Heart right ventricle (tissue), 16 donors: ENCODE measurements at regions not wholly inside any gene's neighbourhood (a gene's known extent, or its start where the extent isn't known, plus 50 kb on each side); places are given as distances from the start of the nearest gene placed in this dataset.

Source experiments
- ATAC-seq, 8 donors: fragments of 200-7000 bp; cut with Tn5 transposase; one replicate each; pipeline ENCODE4 v1.9.1; 2020; ENCODE audit warnings: mild to moderate bottlenecking in 8 of 8, moderate library complexity in 8 of 8, moderate number of reproducible peaks in 1 of 8
- DNase-seq, 2 donors: peaks; one replicate each; pipeline ENCODE4 v3.0.0-alpha.2; 2020
- H3K27ac ChIP-seq, 10 donors: fragments of 200-600 bp; sonication (generic) in 2 of 10; one replicate each; pipeline versions ENCODE4 v1.5.0 to v1.8.0; 2020 to 2022; ENCODE audit warnings: mild to moderate bottlenecking in 3 of 10
- H3K27me3 ChIP-seq, 7 donors: fragments of 200-600 bp; one replicate each; pipeline ENCODE4 v1.8.0; 2021 to 2022; ENCODE audit warnings: mild to moderate bottlenecking in 2 of 7
- H3K36me3 ChIP-seq, 9 donors: fragments of 200-600 bp; sonication (generic) in 1 of 9; one replicate each; pipeline versions ENCODE4 v1.5.0 to v1.8.0; 2020 to 2022; ENCODE audit warnings: mild to moderate bottlenecking in 2 of 9
- H3K4me1 ChIP-seq, 9 donors: fragments of 200-600 bp; sonication (generic) in 1 of 9; one replicate each; pipeline versions ENCODE4 v1.5.0 to v1.8.0; 2020 to 2022; ENCODE audit warnings: mild to moderate bottlenecking in 4 of 9
- H3K4me3 ChIP-seq, 10 donors: fragments of 200-600 bp; sonication (generic) in 2 of 10; one replicate each; pipeline versions ENCODE4 v1.5.0 to v1.8.0; 2020 to 2022; ENCODE audit warnings: mild to moderate bottlenecking in 7 of 10, moderate library complexity in 2 of 10
- H3K9me3 ChIP-seq, 11 donors: fragments of 200-600 bp in 10 of 11; sonication (generic) in 2 of 11; one replicate each; pipeline versions ENCODE4 v1.5.0 to v1.8.0; 2013 to 2022; ENCODE audit warnings: mild to moderate bottlenecking in 2 of 11, control low read depth in 1 of 11, moderate library complexity in 1 of 11
- WGBS, 2 donors: extraction: QIAGEN DNeasy Blood & Tissue Kit; methylation state at CpG; one replicate each; pipeline ENCODE4 v1.1.7; 2013; ENCODE audit warnings: inconsistent platforms in 1 of 2; 5-methylcytosine and 5-hydroxymethylcytosine counted together
- intact Hi-C, 10 donors: fragments of 100-400 bp; cut with DNase I; formaldehyde crosslinking; loops; one replicate each; pipeline versions ENCODE4 v1.11.1 to v1.14.2; 2022
- TF ChIP-seq, protein P1 (sequence below), 9 donors: fragments of 200-600 bp; sonication (generic) in 2 of 9; IDR thresholded peaks; one replicate each; pipeline versions ENCODE4 v1.5.0 to v1.8.0; 2021 to 2022; ENCODE audit warnings: antibody characterized with exemption in 9 of 9, mild to moderate bottlenecking in 5 of 9, moderate library complexity in 1 of 9
- donor health status: Arrhythmogenic right ventricular cardiomyopathy.
- donor health status: ischemic (EF 13 %, LVEDD 7.1; RV severe dilation, severe dysfunction).
- donor health status: healthy with polysubstance abuse.
- donor health status: DM: no; HTN: yes; CAD: no.
- donor health status: DM: no; HTN: no; CAD: no.
- donor health status: ischemic (EF 25% LVEDD 6.9; RV normal size, moderate dysfunction).
- donor health status: ischemic (EF 25% LVEDD 5.7; RV mildly dilated, moderate dysfunction).
- donor health status: healthy.
- donor health status: DM: yes; HTN: yes; CAD: no.
- donor health status: Ischemic cardiomyopathy.
- donor health status: ischemic (EF 35%, LVEDD 5.7; RV mildly dilated, moderate dysfunction).
- donor health status: nonischemic (EF 11% LVEDD 7.7; RV severe dilation, severe dysfunction).
- donor health status: DM: yes; HTN: yes; CAD: no.
- donor health status: PGD.
- donor health status: ischemic (EF 29% LVEDD 5.4; RV normal size, mild dysfunction).
- donor health status: nonischemic (EF 23%, LVEDD 6.1; RV moderate dilation, normal function).

GRCh38 chr7:47724335-47724982 is 142.5 kb upstream of the TNS3 start:
- DNase-seq = no peak
- TF ChIP-seq, protein P1, sequence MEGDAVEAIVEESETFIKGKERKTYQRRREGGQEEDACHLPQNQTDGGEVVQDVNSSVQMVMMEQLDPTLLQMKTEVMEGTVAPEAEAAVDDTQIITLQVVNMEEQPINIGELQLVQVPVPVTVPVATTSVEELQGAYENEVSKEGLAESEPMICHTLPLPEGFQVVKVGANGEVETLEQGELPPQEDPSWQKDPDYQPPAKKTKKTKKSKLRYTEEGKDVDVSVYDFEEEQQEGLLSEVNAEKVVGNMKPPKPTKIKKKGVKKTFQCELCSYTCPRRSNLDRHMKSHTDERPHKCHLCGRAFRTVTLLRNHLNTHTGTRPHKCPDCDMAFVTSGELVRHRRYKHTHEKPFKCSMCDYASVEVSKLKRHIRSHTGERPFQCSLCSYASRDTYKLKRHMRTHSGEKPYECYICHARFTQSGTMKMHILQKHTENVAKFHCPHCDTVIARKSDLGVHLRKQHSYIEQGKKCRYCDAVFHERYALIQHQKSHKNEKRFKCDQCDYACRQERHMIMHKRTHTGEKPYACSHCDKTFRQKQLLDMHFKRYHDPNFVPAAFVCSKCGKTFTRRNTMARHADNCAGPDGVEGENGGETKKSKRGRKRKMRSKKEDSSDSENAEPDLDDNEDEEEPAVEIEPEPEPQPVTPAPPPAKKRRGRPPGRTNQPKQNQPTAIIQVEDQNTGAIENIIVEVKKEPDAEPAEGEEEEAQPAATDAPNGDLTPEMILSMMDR (IDR thresholded peaks at IDR 0.05) = no peak
- H3K9me3 ChIP-seq = no peaks in the 10 kb centered on the region
- no peaks in the 10 kb centered on the region for H3K27me3 ChIP-seq
- no peak overlapping the region for H3K4me3 ChIP-seq
- 84% methylated on average over 12 of the region's 12 CpGs for WGBS, 2 donors
- intact Hi-C loops = no loop called here
- H3K27ac ChIP-seq = no peak overlapping the region
- no peak for ATAC-seq
- peaks cover 0 to 19% (median 10%) of the 10 kb centered on the region in 9 donors for H3K4me1 ChIP-seq
- H3K36me3 ChIP-seq = no peaks in the 10 kb centered on the region

GRCh38 chr7:47722126-47722525 is 140.2 kb upstream of the TNS3 start:
- H3K4me1 ChIP-seq = peaks cover 0 to 21% (median 12%) of the 10 kb centered on the region in 9 donors
- H3K4me3 ChIP-seq = no peak overlapping the region
- H3K27me3 ChIP-seq = no peaks in the 10 kb centered on the region
- H3K36me3 ChIP-seq = no peaks in the 10 kb centered on the region
- TF ChIP-seq, protein P1 (IDR thresholded peaks at IDR 0.05) = no peak
- H3K9me3 ChIP-seq = no peaks in the 10 kb centered on the region
- DNase-seq (no peak), ATAC-seq (no peak)
- H3K27ac ChIP-seq = no peak overlapping the region
- intact Hi-C loops = no loop called here
- 93 to 95% methylated on average over 8 of the region's 8 CpGs for WGBS, 2 donors

- H3K4me1 ChIP-seq = peaks cover 0 to 21% (median 12%) of the 10 kb centered on the region in 9 donors
- ATAC-seq (no peak), DNase-seq (no peak)
- no peak overlapping the region for H3K4me3 ChIP-seq
- no peaks in the 10 kb centered on the region for H3K27me3 ChIP-seq
- intact Hi-C loops = no loop called here
- WGBS, 2 donors = 93 to 94% methylated on average over 9 of the region's 9 CpGs
- TF ChIP-seq, protein P1 (IDR thresholded peaks at IDR 0.05) = no peak
- H3K36me3 ChIP-seq = no peaks in the 10 kb centered on the region
- no peaks in the 10 kb centered on the region for H3K9me3 ChIP-seq
- no peak overlapping the region for H3K27ac ChIP-seq
These were observed 139.8 kb upstream of the TNS3 start for GRCh38 chr7:47721670-47722069.

DNA sequence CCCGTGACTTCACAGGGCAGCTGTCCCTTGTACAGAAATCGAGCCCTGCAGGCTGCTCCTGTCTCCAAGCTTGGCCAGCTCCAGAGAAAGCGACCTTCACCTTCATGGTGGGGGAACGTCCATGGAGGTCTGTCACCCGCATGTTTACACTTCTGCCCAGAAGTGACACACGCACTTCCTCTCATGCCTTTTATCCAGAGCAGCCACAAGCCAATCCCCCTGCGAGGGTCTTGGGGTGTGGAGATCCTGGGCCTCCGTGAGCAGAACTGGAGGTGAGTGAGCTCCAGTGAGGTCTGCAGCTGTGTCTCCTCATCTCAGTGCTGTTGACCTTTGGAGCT is 139.0 kb upstream of the TNS3 start:
- Histone ChIP-seq H3K36me3 (no peaks in the 10 kb centered on the region), H3K4me3 (no peak overlapping the region), H3K27ac (no peak overlapping the region), H3K9me3 (no peaks in the 10 kb centered on the region), H3K4me1 (peaks cover 0 to 21% (median 12%) of the 10 kb centered on the region in 9 donors), H3K27me3 (no peaks in the 10 kb centered on the region)
- intact Hi-C loops = no loop called here
- 89 to 92% methylated on average over 8 of the region's 8 CpGs for WGBS, 2 donors
- TF ChIP-seq, protein P1 (IDR thresholded peaks at IDR 0.05) = no peak
- DNase-seq (no peak), ATAC-seq (peak in 2 of 8 donors; percentile 10 to 23)
